ENCODE measurements at regions not wholly inside any gene's neighbourhood (a gene's known extent, or its start where the extent isn't known, plus 50 kb on each side); places are given as distances from the start of the nearest gene placed in this dataset.
A peak's percentile ranks its signal among the peaks of the same experiment; 100 is the strongest.

- DNase-seq, result peak; percentile 13
Observed at GRCh38 chr11:28464252-28464867, 356.2 kb downstream of the METTL15 start.

GRCh38 chr11:28463826-28464225 is 355.6 kb downstream of the METTL15 start:
- DNase-seq, result no peak

- DNase-seq, result no peak
Observed at GRCh38 chr11:28461846-28462245, 353.7 kb downstream of the METTL15 start.

- DNase-seq, result peak; percentile 40
Observed at GRCh38 chr11:28461338-28461737, 353.1 kb downstream of the METTL15 start.

GRCh38 chr11:28460348-28460747 is 352.2 kb downstream of the METTL15 start:
- no peak for DNase-seq

GRCh38 chr11:28459912-28460311 is 351.7 kb downstream of the METTL15 start:
- no peak for DNase-seq

GRCh38 chr11:28457481-28458065 is 349.4 kb downstream of the METTL15 start:
- no peak for DNase-seq

GRCh38 chr11:28448186-28448585 is 340.0 kb downstream of the METTL15 start:
- no peak for DNase-seq

GRCh38 chr11:28447226-28447625 is 339.0 kb downstream of the METTL15 start:
- DNase-seq, result peak; percentile 36

- DNase-seq, result peak; percentile 48
Observed at GRCh38 chr11:28442131-28442530, 333.9 kb downstream of the METTL15 start.

- no peak for DNase-seq
Observed at GRCh38 chr11:28439403-28439802, 331.2 kb downstream of the METTL15 start.

GRCh38 chr11:28420099-28420498 is 311.9 kb downstream of the METTL15 start:
- no peak for DNase-seq

- DNase-seq, result no peak
Observed at GRCh38 chr11:28417601-28418323, 309.6 kb downstream of the METTL15 start.

GRCh38 chr11:28412029-28412428 is 303.8 kb downstream of the METTL15 start:
- no peak for DNase-seq

- no peak for DNase-seq
Observed at GRCh38 chr11:28401446-28401845, 293.3 kb downstream of the METTL15 start.

- peak; percentile 43 for DNase-seq
Observed at GRCh38 chr11:28400331-28401100, 292.3 kb downstream of the METTL15 start.

GRCh38 chr11:28393348-28393747 is 285.2 kb downstream of the METTL15 start:
- no peak for DNase-seq

GRCh38 chr11:28384418-28384817 is 276.2 kb downstream of the METTL15 start:
- DNase-seq, result peak; percentile 98

- peak; percentile 80 for DNase-seq
Observed at GRCh38 chr11:28383456-28383855, 275.3 kb downstream of the METTL15 start.
